ENCODE measurements at regions not wholly inside any gene's neighbourhood (a gene's known extent, or its start where the extent isn't known, plus 50 kb on each side); places are given as distances from the start of the nearest gene placed in this dataset.

DNA sequence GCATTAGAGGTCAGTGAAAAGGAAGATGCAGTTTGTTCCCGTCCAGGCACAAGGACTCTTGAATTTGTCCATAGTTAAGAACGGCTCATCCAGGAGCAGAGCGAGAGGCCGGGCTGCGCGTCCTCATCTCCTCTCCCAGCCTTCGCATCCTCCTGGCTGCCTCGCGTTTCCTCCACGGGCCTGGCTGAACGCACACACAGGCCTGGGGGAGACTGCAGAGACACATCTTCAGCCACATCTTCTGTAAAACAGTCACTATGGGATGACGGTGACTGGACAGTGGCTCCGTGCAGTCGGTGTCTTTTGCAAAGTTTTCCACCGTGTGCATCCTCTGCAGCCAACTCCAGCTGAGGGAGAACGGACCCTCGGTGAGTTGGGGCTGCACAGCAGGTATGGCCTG, 89.7 kb downstream of the PSMG1 start:
- TF ChIP-seq, protein P1, sequence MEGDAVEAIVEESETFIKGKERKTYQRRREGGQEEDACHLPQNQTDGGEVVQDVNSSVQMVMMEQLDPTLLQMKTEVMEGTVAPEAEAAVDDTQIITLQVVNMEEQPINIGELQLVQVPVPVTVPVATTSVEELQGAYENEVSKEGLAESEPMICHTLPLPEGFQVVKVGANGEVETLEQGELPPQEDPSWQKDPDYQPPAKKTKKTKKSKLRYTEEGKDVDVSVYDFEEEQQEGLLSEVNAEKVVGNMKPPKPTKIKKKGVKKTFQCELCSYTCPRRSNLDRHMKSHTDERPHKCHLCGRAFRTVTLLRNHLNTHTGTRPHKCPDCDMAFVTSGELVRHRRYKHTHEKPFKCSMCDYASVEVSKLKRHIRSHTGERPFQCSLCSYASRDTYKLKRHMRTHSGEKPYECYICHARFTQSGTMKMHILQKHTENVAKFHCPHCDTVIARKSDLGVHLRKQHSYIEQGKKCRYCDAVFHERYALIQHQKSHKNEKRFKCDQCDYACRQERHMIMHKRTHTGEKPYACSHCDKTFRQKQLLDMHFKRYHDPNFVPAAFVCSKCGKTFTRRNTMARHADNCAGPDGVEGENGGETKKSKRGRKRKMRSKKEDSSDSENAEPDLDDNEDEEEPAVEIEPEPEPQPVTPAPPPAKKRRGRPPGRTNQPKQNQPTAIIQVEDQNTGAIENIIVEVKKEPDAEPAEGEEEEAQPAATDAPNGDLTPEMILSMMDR (IDR thresholded peaks at IDR 0.05) = no peak
- Histone ChIP-seq H3K4me1 (ENCODE audit: control insufficient read depth in 1 of 2, insufficient read depth in 1 of 2, low read depth in 1 of 2, low read length in 1 of 2) (peaks cover 9 to 57% of the 10 kb centered on the region in 2 experiments), H3K4me3 (ENCODE audit: low read depth in 1 of 2, low read length in 1 of 2) (no peak overlapping the region), H3K9me3 (no peaks in the 10 kb centered on the region), H3K27me3 (no peaks in the 10 kb centered on the region), H3K27ac (no peak overlapping the region), H3K36me3 (no peaks in the 10 kb centered on the region)

DNA sequence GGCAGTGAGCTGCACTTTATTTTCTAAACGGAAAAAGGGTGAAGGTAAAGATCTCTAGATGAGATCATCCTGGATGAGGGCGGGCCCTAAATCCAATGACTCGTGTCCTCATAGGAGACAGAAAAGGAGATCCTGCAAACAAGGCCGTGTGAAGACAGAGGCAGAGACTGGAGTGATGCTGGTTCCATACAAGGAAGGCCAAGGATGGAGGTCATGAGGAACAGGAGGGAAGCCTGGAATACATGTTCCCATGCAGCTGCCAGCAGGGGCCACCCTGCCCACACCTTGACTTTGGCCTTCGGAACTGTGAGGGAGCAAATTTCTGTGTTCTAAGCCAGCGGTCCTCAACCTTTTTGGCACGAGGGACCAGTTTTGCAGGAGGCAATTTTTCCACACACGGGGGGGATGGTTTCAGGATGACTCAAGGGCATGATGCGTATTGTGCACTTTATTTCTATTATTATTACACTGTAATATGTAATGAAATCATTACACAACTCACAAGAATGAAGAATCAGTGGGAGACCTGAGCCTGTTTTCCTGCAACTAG, 94.3 kb downstream of the PSMG1 start:
- no peaks in the 10 kb centered on the region for H3K9me3 ChIP-seq
- no peak overlapping the region for H3K4me3 ChIP-seq (ENCODE audit: low read depth in 1 of 2, low read length in 1 of 2)
- peaks cover 9 to 25% of the 10 kb centered on the region in 2 experiments for H3K4me1 ChIP-seq (ENCODE audit: control insufficient read depth in 1 of 2, insufficient read depth in 1 of 2, low read depth in 1 of 2, low read length in 1 of 2)
- no peak overlapping the region for H3K27ac ChIP-seq
- H3K27me3 ChIP-seq = no peaks in the 10 kb centered on the region
- TF ChIP-seq, protein P1 (IDR thresholded peaks at IDR 0.05) = no peak
- no peaks in the 10 kb centered on the region for H3K36me3 ChIP-seq

DNA sequence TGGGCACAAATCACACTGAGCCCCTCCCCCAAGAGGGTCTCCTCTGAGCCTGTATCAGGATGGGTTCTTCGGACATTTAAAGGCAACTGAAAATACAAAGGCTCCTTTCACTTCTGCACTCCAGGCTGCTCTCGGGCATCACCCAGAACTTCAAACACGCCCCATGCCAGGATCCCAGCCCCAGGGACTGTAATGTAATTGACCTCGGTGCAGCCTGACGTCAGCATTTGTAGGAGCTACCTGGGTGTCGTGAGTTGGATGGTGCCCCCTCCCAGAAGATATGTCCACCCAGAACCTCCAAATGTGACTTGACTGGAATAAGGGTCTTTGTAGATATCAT, 95.2 kb downstream of the PSMG1 start:
- H3K36me3 ChIP-seq = no peaks in the 10 kb centered on the region
- TF ChIP-seq, protein P1 (IDR thresholded peaks at IDR 0.05) = no peak
- no peaks in the 10 kb centered on the region for H3K9me3 ChIP-seq
- H3K4me1 ChIP-seq (ENCODE audit: control insufficient read depth in 1 of 2, insufficient read depth in 1 of 2, low read depth in 1 of 2, low read length in 1 of 2) = peaks cover 13 to 25% of the 10 kb centered on the region in 2 experiments
- H3K4me3 ChIP-seq (ENCODE audit: low read depth in 1 of 2, low read length in 1 of 2) = no peak overlapping the region
- H3K27ac ChIP-seq = no peak overlapping the region
- no peaks in the 10 kb centered on the region for H3K27me3 ChIP-seq

DNA sequence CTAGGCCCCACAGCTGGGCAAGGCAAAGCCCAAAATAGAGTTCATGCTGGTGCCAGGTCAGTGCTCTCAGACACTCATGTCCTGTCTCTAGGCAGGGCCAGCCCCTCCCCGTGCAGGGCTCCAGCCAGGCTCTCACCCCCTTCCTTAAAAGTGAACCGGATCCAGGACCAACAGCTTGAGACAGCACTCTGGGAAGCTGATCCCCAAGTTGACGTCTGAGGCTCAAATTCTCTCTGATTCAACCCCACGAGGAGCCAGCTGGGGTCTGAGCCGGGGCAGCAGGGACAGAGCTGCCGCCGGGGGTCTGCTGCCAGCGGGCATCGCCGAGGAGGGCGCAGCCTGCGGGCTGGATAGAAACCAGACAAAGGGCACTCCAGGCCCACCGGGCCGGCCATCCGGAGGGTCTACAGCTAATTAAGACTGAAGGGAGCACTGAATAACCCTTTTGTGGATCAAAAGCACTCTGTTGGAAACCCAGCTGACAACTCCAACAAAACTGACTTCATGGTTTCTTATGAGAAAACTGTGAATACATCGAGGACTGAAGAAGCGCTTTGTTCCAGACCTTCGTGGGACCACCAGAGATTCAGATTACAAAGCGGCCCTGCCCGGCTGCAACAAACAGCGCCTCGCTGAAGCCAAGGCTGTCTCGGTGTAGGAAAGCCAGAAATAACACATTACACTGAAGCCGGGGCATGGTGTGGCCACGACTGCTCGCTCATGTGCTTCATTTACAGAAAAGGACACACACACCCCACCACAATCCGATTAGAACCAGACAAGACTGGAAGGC, 95.8 kb downstream of the PSMG1 start:
- no peaks in the 10 kb centered on the region for H3K27me3 ChIP-seq
- H3K36me3 ChIP-seq = no peaks in the 10 kb centered on the region
- peaks cover 16 to 29% of the 10 kb centered on the region in 2 experiments for H3K4me1 ChIP-seq (ENCODE audit: control insufficient read depth in 1 of 2, insufficient read depth in 1 of 2, low read depth in 1 of 2, low read length in 1 of 2)
- no peaks in the 10 kb centered on the region for H3K9me3 ChIP-seq
- H3K27ac ChIP-seq = no peak overlapping the region
- TF ChIP-seq, protein P1 (IDR thresholded peaks at IDR 0.05) = no peak
- no peak overlapping the region for H3K4me3 ChIP-seq (ENCODE audit: low read depth in 1 of 2, low read length in 1 of 2)

DNA sequence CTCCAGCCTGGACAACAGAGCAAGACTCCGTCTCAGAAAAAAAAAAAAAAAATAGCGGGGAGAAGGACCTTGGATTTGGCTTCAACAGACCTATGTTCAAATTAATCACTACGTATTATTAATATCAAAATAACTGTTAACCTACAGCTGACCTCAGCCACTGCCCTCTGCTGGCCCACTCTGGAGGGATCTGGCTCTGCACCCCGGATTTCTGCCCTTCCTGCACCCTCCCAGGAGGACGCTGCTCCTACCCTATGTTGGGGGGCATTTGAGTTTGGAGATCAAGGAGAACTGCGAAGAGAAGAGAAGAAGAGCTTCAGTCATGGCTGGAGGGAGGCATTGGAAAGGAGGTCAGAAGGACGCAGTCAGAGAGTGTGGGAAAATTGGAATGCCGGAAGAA, 96.7 kb downstream of the PSMG1 start:
- Histone ChIP-seq H3K36me3 (no peaks in the 10 kb centered on the region), H3K4me1 (ENCODE audit: control insufficient read depth in 1 of 2, insufficient read depth in 1 of 2, low read depth in 1 of 2, low read length in 1 of 2) (peaks cover 16 to 38% of the 10 kb centered on the region in 2 experiments), H3K4me3 (ENCODE audit: low read depth in 1 of 2, low read length in 1 of 2) (no peak overlapping the region), H3K27me3 (no peaks in the 10 kb centered on the region), H3K27ac (no peak overlapping the region), H3K9me3 (no peaks in the 10 kb centered on the region)
- TF ChIP-seq, protein P1 (IDR thresholded peaks at IDR 0.05) = no peak
